ENCODE measurements at regions not wholly inside any gene's neighbourhood (a gene's known extent, or its start where the extent isn't known, plus 50 kb on each side); places are given as distances from the start of the nearest gene placed in this dataset.

DNA sequence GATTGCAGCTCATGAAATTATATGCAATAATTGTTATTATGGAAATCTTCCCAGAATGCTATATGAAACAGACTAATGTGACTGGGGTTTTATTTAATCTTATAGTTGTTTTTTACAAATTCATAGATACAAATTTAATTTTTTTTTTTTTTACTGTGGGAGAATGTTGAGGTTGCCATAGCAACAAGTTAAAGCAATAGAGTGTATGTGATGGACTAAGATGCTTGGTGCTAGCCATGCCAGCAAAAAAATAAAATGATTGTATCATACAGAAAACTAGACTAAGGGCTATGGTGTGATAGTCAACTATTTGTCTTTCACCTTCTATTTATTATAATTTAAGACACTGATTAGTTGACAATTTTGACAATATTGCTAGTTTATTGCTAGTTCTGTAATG lies 163.2 kb upstream of the BLID start:
- FAIRE-seq (no peak), DNase-seq (ENCODE audit: low read depth in 1 of 2, low spot score in 2 of 2) (no peak)
- Histone ChIP-seq H2BK20ac (ENCODE audit: low read length) (no peak overlapping the region), H2BK15ac (ENCODE audit: low read length) (no peak overlapping the region), H3K14ac (ENCODE audit: insufficient read length) (no peak overlapping the region), H3K9ac (replicated peaks in 1 of 4; ENCODE audit: extremely low read depth in 1 of 4, low read depth in 3 of 4, low read length in 3 of 4) (no peak overlapping the region), H3K56ac (replicated peaks; ENCODE audit: insufficient read length, low read depth, low read length) (no peak overlapping the region), H3K79me2 (ENCODE audit: control insufficient read depth in 1 of 2, insufficient read depth in 2 of 2, low read length in 2 of 2) (no peaks in the 10 kb centered on the region), H3K27ac (ENCODE audit: low read depth, low read length) (no peak overlapping the region), H4K5ac (ENCODE audit: insufficient read length, low read depth, low read length) (no peak overlapping the region), H3K23me2 (ENCODE audit: low read depth, low read length) (no peaks in the 10 kb centered on the region), H4K8ac (ENCODE audit: extremely low read depth, insufficient read depth, low read length) (no peak overlapping the region), H2AFZ (ENCODE audit: low read length) (no peak overlapping the region), H3K4me3 (ENCODE audit: extremely low read depth in 1 of 4, insufficient read depth in 2 of 4, low read depth in 3 of 4, low read length in 4 of 4) (no peak overlapping the region), H2BK5ac (ENCODE audit: low read depth, low read length) (no peak overlapping the region), H2AK5ac (ENCODE audit: low read depth, low read length) (no peak overlapping the region), H3K4me2 (ENCODE audit: insufficient read depth in 1 of 2, low read depth in 2 of 2, low read length in 2 of 2) (no peak overlapping the region), H3K4me1 (replicated peaks in 1 of 4; ENCODE audit: control insufficient read depth in 3 of 4, insufficient read depth in 4 of 4, low read length in 3 of 4) (no peaks in the 10 kb centered on the region), H3K9me3 (ENCODE audit: insufficient read depth in 2 of 2, low read depth in 1 of 2, low read length in 1 of 2) (no peaks in the 10 kb centered on the region), H3K36me3 (ENCODE audit: control insufficient read depth in 2 of 4, insufficient read depth in 4 of 4, low read length in 3 of 4) (no peaks in the 10 kb centered on the region), H4K91ac (replicated peaks; ENCODE audit: insufficient read length, low read length) (no peak overlapping the region), H3K27me3 (replicated peaks in 1 of 4; ENCODE audit: control insufficient read depth in 3 of 4, extremely low read depth in 1 of 4, insufficient read depth in 3 of 4, low read length in 3 of 4) (no peaks in the 10 kb centered on the region), H3K18ac (ENCODE audit: extremely low read depth, low read length) (no peak overlapping the region), H3K79me1 (ENCODE audit: low read depth, low read length) (no peaks in the 10 kb centered on the region), H4K20me1 (replicated peaks in 1 of 2; ENCODE audit: control insufficient read depth in 1 of 2, insufficient read depth in 2 of 2, low read length in 2 of 2) (no peaks in the 10 kb centered on the region), H2BK120ac (replicated peaks; ENCODE audit: low read depth, low read length) (no peak overlapping the region), H3K23ac (ENCODE audit: insufficient read length) (no peak overlapping the region), H2BK12ac (ENCODE audit: low read depth, low read length) (no peak overlapping the region), H3K4ac (replicated peaks; ENCODE audit: insufficient read length, low read depth, low read length) (no peak overlapping the region)
- TF ChIP-seq CHD1 (IDR thresholded peaks at IDR 0.05; ENCODE audit: low read depth, low read length) = no peak
- TF ChIP-seq SRF (IDR thresholded peaks at IDR 0.05; ENCODE audit: low read depth, low read length) = no peak
- no peak for TF ChIP-seq JUN (IDR thresholded peaks at IDR 0.05; ENCODE audit: low read depth, low read length)
- TF ChIP-seq SUZ12 (IDR thresholded peaks at IDR 0.05; ENCODE audit: low read length) = no peak
- TF ChIP-seq POLR2A (IDR thresholded peaks at IDR 0.05; ENCODE audit: control extremely low read depth in 1 of 2, low read depth in 2 of 2, low read length in 2 of 2) = no peak
- TF ChIP-seq FOSL1 (IDR thresholded peaks at IDR 0.05; ENCODE audit: insufficient read depth, low read depth, low read length) = no peak
- TF ChIP-seq BACH1 (IDR thresholded peaks at IDR 0.05; ENCODE audit: low read length) = no peak
- TF ChIP-seq TBP (IDR thresholded peaks at IDR 0.05; ENCODE audit: low read depth, low read length) = no peak
- TF ChIP-seq BRCA1 (IDR thresholded peaks at IDR 0.05; ENCODE audit: low read depth, low read length) = no peak
- TF ChIP-seq, protein P1, sequence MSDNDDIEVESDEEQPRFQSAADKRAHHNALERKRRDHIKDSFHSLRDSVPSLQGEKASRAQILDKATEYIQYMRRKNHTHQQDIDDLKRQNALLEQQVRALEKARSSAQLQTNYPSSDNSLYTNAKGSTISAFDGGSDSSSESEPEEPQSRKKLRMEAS (IDR thresholded peaks at IDR 0.05) = no peak
- TF ChIP-seq CEBPB (IDR thresholded peaks at IDR 0.05; ENCODE audit: low read depth, low read length) = no peak
- ChIA-PET POLR2A (ENCODE audit: partially characterized antibody) (no interaction called here), CTCF (ENCODE audit: partially characterized antibody) (interaction anchor here (0.6 to 0.9 kb wide), 2 partner anchors 52 to 227 kb away, joined by 3 read pairs; no protein-coding TSS in a partner anchor)

Data from H1 (cell line).